Limb (tissue), 2 donors: ENCODE measurements at regions not wholly inside any gene's neighbourhood (a gene's known extent, or its start where the extent isn't known, plus 50 kb on each side); places are given as distances from the start of the nearest gene placed in this dataset.
A peak's percentile ranks its signal among the peaks of the same experiment; 100 is the strongest.

ENCODE experiments used
- DNase-seq, 2 donors: peaks; one replicate each; pipeline ENCODE4 v3.0.0-alpha.2; 2016; ENCODE audit errors: extremely low spot score in 2 of 2

DNA sequence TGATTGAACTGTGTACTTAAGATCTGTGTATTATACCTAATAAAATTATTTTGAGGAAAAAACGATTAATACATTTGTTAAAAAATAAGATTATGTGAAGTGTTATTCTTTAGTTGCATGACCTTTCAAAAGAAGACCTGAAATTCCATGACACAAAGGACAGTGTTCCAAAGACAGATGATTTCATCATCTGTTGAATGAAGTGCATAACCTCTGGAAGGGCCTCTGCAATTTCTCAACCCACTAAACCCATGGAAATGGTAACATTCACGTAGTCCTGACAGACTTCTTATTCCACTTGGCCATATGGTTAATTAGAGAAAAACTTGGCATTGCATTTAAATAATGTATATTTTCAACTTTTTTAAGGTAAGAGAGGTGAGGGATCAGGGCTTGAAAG, 167.2 kb upstream of the CTNND2 start:
- no peak for DNase-seq

- peak in 1 of 2 donors; percentile 54 for DNase-seq
Measured at GRCh38 chr5:12023614-12024241, 119.5 kb upstream of the CTNND2 start.

GRCh38 chr5:12022444-12022843, 118.2 kb upstream of the CTNND2 start:
- DNase-seq = no peak

- no peak for DNase-seq
Measured at GRCh38 chr5:12019306-12019705, 115.1 kb upstream of the CTNND2 start.

DNA sequence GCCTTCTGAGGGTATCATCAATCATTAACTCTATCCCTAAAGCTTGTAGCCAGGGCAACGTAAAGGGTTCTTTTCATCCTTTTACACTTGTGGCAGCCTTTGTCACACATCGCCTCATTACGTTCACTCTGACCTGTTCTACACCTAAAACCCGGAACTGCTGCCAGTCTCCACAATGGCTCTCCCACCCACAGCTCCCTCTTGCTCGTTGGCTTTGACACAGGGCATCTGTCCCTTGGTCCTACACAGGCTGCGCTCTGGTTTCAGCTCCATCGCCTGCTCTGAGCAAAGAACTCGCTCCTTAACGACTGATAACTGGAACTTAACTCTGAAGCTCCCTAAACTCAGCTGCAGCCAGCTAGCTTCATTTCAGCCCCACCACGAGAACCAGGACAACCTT, 112.8 kb upstream of the CTNND2 start:
- DNase-seq = no peak

DNA sequence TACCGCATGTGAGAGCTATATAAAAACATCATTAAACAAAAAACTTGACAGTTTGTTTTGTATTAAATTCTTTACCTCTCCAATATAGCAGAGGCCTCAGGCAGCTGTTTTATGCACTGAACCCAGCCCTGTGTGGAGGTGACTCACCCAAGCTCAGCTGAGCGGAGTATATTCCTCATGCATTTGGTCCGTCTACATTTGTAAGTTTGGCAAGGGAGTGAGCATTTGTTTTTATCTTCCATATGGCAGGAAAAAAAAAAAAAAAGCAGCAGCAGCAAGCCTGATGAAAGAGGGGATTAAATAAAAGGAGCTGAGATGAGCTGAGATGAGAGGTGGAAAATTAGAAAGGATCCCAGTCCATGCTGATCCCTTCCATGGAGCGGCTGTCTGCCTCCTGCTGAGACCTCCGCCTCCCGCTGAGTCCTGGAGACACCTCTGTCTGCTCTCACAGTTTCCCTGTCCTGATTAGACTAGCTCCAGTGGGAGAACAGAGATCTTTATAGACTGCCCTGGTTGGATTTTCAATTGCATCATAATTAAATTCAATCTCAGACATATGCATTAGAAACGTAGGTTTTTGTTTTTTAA, 112.0 kb upstream of the CTNND2 start:
- DNase-seq = no peak

- DNase-seq = no peak
Measured at GRCh38 chr5:12013351-12013750, 109.1 kb upstream of the CTNND2 start.

DNA sequence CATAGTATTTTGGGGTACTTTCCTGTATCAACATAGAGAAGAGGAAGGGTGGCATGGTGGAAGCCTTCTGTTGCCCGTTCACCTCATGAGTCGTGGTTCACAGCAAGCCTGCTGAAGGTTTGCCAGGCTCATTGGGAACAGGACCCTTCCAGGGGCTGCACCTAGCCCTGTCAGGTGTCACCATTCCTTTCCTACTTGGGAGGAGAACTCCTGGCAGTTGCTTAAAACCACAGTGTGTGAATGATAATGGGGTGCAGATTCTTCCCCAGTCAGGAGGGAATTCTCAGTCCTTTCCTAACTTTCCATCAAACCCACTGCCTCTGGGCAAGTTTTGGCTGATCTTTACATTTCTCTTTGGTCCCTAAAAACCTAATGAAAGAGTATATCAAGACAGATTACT, 99.4 kb upstream of the CTNND2 start:
- DNase-seq = no peak

DNA sequence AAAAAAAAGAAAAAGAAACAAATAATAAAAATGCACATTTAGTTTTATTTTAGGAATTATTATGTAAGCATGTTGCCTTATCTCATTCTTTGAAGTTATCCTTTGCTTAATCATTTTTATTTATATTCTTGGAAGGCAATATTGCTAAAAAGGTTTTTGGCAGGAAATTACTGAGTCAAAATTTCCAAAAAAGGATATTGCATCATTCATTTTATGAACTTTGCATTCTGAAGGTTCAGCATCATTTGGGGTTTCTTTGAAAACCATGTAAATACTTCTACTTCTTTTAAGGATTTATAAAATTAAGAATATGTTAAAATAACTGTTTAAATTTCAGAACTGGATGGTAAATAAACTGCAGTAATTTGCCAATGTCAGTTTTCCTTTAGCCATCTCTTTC, 94.2 kb upstream of the CTNND2 start:
- no peak for DNase-seq

GRCh38 chr5:11997942-11998341, 93.7 kb upstream of the CTNND2 start:
- DNase-seq = no peak

DNA sequence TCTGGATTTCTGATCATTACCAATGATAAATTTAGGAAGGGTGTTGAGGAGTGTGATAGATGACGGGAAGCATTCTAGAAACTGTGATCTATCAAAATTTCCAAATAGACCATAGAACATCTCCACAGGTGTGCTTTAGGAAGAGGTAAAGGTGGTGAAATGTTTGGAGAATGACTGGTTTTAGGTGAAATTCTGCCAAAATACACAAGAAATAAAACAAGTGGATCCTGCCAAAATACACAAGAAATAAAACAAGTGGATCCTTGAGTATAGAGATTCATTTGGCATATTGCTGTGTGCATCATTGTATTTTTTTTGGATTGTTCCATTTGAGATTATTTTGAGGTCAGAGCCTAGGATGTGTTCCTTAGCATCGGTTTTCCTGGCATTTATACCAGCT, 88.3 kb upstream of the CTNND2 start:
- DNase-seq = no peak

- DNase-seq = no peak
Measured at GRCh38 chr5:11985993-11986392, 81.7 kb upstream of the CTNND2 start.

GRCh38 chr5:11984196-11984595, 80.0 kb upstream of the CTNND2 start:
- no peak for DNase-seq

DNA sequence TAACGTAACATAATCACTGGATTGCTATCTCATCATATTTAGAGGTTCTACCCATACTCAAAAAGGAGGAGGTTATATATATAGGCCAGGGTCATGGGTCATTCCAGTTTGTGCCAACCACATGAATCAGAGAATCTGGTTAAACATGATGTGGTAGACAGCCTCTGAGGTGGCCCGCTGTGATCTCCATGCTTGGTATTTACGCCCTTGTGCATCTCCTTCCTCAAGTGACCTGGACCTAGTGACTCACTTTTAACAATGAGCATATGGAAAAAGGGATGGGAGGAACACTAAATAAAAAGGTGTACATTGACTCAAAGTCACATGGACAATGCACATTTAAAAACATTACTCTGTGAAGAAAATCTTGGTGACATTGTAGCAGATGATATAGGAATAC, 77.7 kb upstream of the CTNND2 start:
- DNase-seq = no peak

- no peak for DNase-seq
Measured at GRCh38 chr5:11977904-11978303, 73.7 kb upstream of the CTNND2 start.

GRCh38 chr5:11973469-11973868, 69.2 kb upstream of the CTNND2 start:
- no peak for DNase-seq

- no peak for DNase-seq
Measured at GRCh38 chr5:11963227-11963626, 59.0 kb upstream of the CTNND2 start.

GRCh38 chr5:11962122-11962521, 57.9 kb upstream of the CTNND2 start:
- no peak for DNase-seq

DNA sequence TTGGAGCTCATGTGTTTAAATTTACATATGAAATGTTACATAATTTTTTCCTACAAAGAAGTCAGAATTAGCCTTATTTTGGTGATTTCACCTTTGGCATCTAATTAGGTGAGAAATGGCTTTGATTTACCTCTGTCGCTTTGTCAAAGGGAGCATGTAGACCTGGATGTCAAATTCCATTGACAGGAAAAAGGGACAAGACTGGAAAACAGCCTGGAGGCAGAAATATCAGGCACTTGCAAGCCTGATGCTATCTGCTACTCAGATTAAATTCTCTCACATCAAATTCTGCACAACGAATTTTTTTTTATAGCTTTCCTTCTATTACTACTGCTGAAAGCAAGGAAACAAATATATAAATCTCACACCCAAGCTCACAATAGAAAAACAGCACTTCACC, 54.1 kb upstream of the CTNND2 start:
- DNase-seq = no peak

DNA sequence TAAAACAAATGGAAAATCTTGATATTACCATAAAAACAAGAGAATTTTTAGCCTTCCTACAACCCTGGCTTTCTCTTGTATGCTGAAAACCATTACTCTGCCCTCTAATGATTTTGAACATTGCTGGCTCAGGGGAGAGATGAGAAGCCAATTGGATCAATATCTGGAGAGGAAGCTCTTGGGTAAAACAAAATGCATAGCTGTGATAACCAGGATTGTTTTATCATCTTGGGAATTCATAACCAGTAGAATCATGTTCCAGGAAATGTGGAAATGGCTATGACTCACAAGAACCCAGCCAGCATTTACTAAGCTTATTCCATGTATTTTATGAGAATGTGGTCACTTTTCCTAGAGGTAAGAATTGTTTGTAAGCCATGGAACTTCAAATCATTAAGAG, 51.1 kb upstream of the CTNND2 start:
- peak in 1 of 2 donors; percentile 5 for DNase-seq
